ENCODE measurements at regions not wholly inside any gene's neighbourhood (a gene's known extent, or its start where the extent isn't known, plus 50 kb on each side); places are given as distances from the start of the nearest gene placed in this dataset.

DNA sequence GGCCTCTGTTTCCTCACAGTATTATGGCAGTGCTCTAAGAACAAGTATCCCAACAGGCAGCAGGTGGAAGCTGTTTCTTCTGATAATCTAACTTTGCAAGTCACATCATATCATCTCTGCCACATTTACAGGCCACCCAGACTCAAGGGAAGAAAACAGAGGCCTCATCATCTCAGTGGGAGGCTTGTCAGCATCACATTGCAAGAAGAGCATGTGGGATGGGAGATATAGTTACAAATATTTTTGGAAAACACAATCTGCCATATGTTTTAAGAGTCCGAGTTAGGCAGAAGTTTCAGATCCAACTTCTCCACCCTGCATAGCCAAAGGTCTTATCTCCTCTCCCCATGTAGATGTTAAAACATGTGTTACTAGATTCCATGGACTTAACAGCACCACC is 130.4 kb upstream of the PDE1C start:
- TF ChIP-seq BACH2 (CRISPR knock-in tag; IDR thresholded peaks at IDR 0.05; ENCODE audit: borderline replicate concordance) = no peak
- TF ChIP-seq RARB (CRISPR knock-in tag; IDR thresholded peaks at IDR 0.05) = no peak
- TF ChIP-seq ZFP3 (CRISPR knock-in tag; IDR thresholded peaks at IDR 0.05) = no peak
- no peak for TF ChIP-seq TOX (CRISPR knock-in tag; IDR thresholded peaks at IDR 0.05; ENCODE audit: borderline replicate concordance)
- TF ChIP-seq, protein P1, sequence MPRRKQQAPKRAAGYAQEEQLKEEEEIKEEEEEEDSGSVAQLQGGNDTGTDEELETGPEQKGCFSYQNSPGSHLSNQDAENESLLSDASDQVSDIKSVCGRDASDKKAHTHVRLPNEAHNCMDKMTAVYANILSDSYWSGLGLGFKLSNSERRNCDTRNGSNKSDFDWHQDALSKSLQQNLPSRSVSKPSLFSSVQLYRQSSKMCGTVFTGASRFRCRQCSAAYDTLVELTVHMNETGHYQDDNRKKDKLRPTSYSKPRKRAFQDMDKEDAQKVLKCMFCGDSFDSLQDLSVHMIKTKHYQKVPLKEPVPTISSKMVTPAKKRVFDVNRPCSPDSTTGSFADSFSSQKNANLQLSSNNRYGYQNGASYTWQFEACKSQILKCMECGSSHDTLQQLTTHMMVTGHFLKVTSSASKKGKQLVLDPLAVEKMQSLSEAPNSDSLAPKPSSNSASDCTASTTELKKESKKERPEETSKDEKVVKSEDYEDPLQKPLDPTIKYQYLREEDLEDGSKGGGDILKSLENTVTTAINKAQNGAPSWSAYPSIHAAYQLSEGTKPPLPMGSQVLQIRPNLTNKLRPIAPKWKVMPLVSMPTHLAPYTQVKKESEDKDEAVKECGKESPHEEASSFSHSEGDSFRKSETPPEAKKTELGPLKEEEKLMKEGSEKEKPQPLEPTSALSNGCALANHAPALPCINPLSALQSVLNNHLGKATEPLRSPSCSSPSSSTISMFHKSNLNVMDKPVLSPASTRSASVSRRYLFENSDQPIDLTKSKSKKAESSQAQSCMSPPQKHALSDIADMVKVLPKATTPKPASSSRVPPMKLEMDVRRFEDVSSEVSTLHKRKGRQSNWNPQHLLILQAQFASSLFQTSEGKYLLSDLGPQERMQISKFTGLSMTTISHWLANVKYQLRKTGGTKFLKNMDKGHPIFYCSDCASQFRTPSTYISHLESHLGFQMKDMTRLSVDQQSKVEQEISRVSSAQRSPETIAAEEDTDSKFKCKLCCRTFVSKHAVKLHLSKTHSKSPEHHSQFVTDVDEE (CRISPR knock-in tag; IDR thresholded peaks at IDR 0.05) = no peak
- no peak for TF ChIP-seq POU6F1 (CRISPR knock-in tag; IDR thresholded peaks at IDR 0.05; ENCODE audit: borderline replicate concordance, low read depth)
- TF ChIP-seq ZC3H10 (CRISPR knock-in tag; IDR thresholded peaks at IDR 0.05) = no peak
- TF ChIP-seq SNAI2 (CRISPR knock-in tag; IDR thresholded peaks at IDR 0.05) = no peak
- TF ChIP-seq CSDC2 (CRISPR knock-in tag; IDR thresholded peaks at IDR 0.05) = no peak
